ENCODE measurements at regions not wholly inside any gene's neighbourhood (a gene's known extent, or its start where the extent isn't known, plus 50 kb on each side); places are given as distances from the start of the nearest gene placed in this dataset.

DNA sequence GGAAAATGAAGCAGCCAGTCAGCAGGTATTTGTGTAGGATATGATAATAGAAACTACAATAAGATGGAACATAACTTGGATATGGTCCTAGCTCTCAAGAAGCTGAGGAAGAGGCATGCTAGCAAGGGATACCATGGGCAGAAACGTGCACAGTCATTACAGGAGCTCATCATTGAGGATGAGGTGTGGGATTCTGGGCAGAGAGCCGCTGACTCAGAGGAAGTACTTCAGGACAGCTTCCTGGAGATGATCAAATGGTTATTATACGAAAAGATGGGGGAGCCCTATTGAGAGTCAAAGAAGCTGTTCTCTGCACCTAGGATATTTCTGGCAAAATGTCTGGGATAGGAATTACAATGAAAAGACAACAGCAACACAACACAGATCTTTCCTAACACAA lies 116.0 kb upstream of the PDE5A start:
- no peak overlapping the region for H3K9ac ChIP-seq (ENCODE audit: low read depth in 1 of 2, low read length in 2 of 2)
- H3K9me3 ChIP-seq (ENCODE audit: control insufficient read depth in 4 of 4, low read length in 3 of 4), result no peaks in the 10 kb centered on the region
- 67% methylated on average over 3 of the region's 3 CpGs for WGBS
- DNase-seq (ENCODE audit: low spot score), result no peak
- TF ChIP-seq TAF1 (conservative IDR thresholded peaks at IDR 0.05) (no peak), FOXA1 (IDR thresholded peaks at IDR 0.05) (no peak)
- H3K4me1 ChIP-seq (ENCODE audit: control insufficient read depth in 4 of 4, insufficient read depth in 4 of 4, low read length in 3 of 4), result no peaks in the 10 kb centered on the region
- H3K36me3 ChIP-seq (ENCODE audit: control insufficient read depth in 4 of 4, insufficient read depth in 3 of 4, low read depth in 1 of 4, low read length in 3 of 4), result no peaks in the 10 kb centered on the region
- H3K27me3 ChIP-seq (ENCODE audit: control insufficient read depth in 4 of 4, insufficient read depth in 4 of 4, low read length in 3 of 4), result no peaks in the 10 kb centered on the region
- no peak overlapping the region for H3K4me3 ChIP-seq (ENCODE audit: low read depth in 1 of 3, low read length in 3 of 3)
- no peak overlapping the region for H3K27ac ChIP-seq (ENCODE audit: low read depth in 1 of 2, low read length in 2 of 2)

DNA sequence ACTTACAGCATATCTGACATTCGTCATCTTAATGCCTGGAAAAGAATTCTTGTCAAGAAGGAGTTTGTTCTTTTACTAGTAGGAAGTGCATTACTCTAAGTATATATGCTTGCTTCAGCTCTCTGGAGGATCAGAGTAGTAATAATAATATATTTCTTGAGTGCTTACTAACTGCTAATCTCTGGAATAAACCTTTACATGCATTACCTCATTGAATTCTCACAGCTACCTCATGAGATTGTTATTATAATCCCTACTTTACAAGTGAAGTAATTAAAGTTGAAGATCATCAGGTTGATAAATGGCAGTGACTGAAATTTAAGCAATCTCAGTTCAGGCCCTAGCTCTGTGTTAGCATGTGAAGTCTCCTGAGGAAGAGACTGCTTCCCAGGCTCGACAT lies 115.0 kb upstream of the PDE5A start:
- H3K9me3 ChIP-seq (ENCODE audit: control insufficient read depth in 4 of 4, low read length in 3 of 4), result no peaks in the 10 kb centered on the region

More for the DNA sequence above, 115.0 kb upstream of the PDE5A start:
- Histone ChIP-seq H3K36me3 (ENCODE audit: control insufficient read depth in 4 of 4, insufficient read depth in 3 of 4, low read depth in 1 of 4, low read length in 3 of 4) (no peaks in the 10 kb centered on the region), H3K27me3 (ENCODE audit: control insufficient read depth in 4 of 4, insufficient read depth in 4 of 4, low read length in 3 of 4) (no peaks in the 10 kb centered on the region), H3K4me3 (ENCODE audit: low read depth in 1 of 3, low read length in 3 of 3) (no peak overlapping the region), H3K4me1 (ENCODE audit: control insufficient read depth in 4 of 4, insufficient read depth in 4 of 4, low read length in 3 of 4) (no peaks in the 10 kb centered on the region), H3K27ac (ENCODE audit: low read depth in 1 of 2, low read length in 2 of 2) (no peak overlapping the region), H3K9ac (ENCODE audit: low read depth in 1 of 2, low read length in 2 of 2) (no peak overlapping the region)
- DNase-seq (ENCODE audit: low spot score), result no peak
- TF ChIP-seq GABPA (IDR thresholded peaks at IDR 0.05 in 1 of 2, conservative IDR thresholded peaks at IDR 0.05 in 1 of 2) (no peak), RAD21 (IDR thresholded peaks at IDR 0.05) (no peak), SP1 (IDR thresholded peaks at IDR 0.05) (no peak), HNF4G (IDR thresholded peaks at IDR 0.05) (no peak), EGR1 (IDR thresholded peaks at IDR 0.05; ENCODE audit: low read depth in 2 of 2) (no peak), FOXA2 (IDR thresholded peaks at IDR 0.05) (no peak), JUND (IDR thresholded peaks at IDR 0.05) (no peak), YY1 (IDR thresholded peaks at IDR 0.05) (no peak), FOXA1 (IDR thresholded peaks at IDR 0.05) (no peak), HNF4A (conservative IDR thresholded peaks at IDR 0.05) (no peak), TAF1 (conservative IDR thresholded peaks at IDR 0.05) (no peak), RXRA (IDR thresholded peaks at IDR 0.05) (no peak), NR2F2 (IDR thresholded peaks at IDR 0.05) (no peak)
- TF ChIP-seq, protein P1, sequence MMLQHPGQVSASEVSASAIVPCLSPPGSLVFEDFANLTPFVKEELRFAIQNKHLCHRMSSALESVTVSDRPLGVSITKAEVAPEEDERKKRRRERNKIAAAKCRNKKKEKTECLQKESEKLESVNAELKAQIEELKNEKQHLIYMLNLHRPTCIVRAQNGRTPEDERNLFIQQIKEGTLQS (IDR thresholded peaks at IDR 0.05), result no peak
- TF ChIP-seq, protein P2, sequence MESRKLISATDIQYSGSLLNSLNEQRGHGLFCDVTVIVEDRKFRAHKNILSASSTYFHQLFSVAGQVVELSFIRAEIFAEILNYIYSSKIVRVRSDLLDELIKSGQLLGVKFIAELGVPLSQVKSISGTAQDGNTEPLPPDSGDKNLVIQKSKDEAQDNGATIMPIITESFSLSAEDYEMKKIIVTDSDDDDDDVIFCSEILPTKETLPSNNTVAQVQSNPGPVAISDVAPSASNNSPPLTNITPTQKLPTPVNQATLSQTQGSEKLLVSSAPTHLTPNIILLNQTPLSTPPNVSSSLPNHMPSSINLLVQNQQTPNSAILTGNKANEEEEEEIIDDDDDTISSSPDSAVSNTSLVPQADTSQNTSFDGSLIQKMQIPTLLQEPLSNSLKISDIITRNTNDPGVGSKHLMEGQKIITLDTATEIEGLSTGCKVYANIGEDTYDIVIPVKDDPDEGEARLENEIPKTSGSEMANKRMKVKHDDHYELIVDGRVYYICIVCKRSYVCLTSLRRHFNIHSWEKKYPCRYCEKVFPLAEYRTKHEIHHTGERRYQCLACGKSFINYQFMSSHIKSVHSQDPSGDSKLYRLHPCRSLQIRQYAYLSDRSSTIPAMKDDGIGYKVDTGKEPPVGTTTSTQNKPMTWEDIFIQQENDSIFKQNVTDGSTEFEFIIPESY (IDR thresholded peaks at IDR 0.05), result no peak
- TF ChIP-seq, protein P3, sequence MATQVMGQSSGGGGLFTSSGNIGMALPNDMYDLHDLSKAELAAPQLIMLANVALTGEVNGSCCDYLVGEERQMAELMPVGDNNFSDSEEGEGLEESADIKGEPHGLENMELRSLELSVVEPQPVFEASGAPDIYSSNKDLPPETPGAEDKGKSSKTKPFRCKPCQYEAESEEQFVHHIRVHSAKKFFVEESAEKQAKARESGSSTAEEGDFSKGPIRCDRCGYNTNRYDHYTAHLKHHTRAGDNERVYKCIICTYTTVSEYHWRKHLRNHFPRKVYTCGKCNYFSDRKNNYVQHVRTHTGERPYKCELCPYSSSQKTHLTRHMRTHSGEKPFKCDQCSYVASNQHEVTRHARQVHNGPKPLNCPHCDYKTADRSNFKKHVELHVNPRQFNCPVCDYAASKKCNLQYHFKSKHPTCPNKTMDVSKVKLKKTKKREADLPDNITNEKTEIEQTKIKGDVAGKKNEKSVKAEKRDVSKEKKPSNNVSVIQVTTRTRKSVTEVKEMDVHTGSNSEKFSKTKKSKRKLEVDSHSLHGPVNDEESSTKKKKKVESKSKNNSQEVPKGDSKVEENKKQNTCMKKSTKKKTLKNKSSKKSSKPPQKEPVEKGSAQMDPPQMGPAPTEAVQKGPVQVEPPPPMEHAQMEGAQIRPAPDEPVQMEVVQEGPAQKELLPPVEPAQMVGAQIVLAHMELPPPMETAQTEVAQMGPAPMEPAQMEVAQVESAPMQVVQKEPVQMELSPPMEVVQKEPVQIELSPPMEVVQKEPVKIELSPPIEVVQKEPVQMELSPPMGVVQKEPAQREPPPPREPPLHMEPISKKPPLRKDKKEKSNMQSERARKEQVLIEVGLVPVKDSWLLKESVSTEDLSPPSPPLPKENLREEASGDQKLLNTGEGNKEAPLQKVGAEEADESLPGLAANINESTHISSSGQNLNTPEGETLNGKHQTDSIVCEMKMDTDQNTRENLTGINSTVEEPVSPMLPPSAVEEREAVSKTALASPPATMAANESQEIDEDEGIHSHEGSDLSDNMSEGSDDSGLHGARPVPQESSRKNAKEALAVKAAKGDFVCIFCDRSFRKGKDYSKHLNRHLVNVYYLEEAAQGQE (IDR thresholded peaks at IDR 0.05), result no peak
- TF ChIP-seq, protein P4, sequence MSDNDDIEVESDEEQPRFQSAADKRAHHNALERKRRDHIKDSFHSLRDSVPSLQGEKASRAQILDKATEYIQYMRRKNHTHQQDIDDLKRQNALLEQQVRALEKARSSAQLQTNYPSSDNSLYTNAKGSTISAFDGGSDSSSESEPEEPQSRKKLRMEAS (IDR thresholded peaks at IDR 0.05), result no peak
- TF ChIP-seq, protein P5, sequence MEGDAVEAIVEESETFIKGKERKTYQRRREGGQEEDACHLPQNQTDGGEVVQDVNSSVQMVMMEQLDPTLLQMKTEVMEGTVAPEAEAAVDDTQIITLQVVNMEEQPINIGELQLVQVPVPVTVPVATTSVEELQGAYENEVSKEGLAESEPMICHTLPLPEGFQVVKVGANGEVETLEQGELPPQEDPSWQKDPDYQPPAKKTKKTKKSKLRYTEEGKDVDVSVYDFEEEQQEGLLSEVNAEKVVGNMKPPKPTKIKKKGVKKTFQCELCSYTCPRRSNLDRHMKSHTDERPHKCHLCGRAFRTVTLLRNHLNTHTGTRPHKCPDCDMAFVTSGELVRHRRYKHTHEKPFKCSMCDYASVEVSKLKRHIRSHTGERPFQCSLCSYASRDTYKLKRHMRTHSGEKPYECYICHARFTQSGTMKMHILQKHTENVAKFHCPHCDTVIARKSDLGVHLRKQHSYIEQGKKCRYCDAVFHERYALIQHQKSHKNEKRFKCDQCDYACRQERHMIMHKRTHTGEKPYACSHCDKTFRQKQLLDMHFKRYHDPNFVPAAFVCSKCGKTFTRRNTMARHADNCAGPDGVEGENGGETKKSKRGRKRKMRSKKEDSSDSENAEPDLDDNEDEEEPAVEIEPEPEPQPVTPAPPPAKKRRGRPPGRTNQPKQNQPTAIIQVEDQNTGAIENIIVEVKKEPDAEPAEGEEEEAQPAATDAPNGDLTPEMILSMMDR (IDR thresholded peaks at IDR 0.05; ENCODE audit: low read depth, low read length, missing input control), result no peak
- WGBS, result 77% methylated on average over 2 of the region's 2 CpGs
